Neural progenitor cell (in vitro differentiated cells): ENCODE measurements at regions not wholly inside any gene's neighbourhood (a gene's known extent, or its start where the extent isn't known, plus 50 kb on each side); places are given as distances from the start of the nearest gene placed in this dataset.

ENCODE experiments used
- DNase-seq: peaks from one replicate; pipeline ENCODE4 v3.0.0-alpha.2; 2016; ENCODE audit warnings: low spot score
- H2AFZ ChIP-seq: fragments of 200-600 bp; sonication (generic); replicated peaks from 2 replicates; pipeline ENCODE4 v1.6.1; 2016; ENCODE audit warnings: antibody characterized with exemption
- H3F3A ChIP-seq: fragments of 200-600 bp; sonication (generic); 2 replicates; pipeline ENCODE4 v1.6.1; 2016; ENCODE audit warnings: antibody characterized with exemption, low read depth
- H3K27ac ChIP-seq: fragments of 200-600 bp; sonication (generic); 2 replicates; pipeline ENCODE4 v1.5.1; 2016; ENCODE audit warnings: mild to moderate bottlenecking
- H3K27me3 ChIP-seq: fragments of 200-600 bp; sonication (generic); 2 replicates; pipeline ENCODE4 v1.6.1; 2016; ENCODE audit warnings: mild to moderate bottlenecking, moderate library complexity
- H3K36me3 ChIP-seq: fragments of 200-600 bp; sonication (generic); 2 replicates; pipeline ENCODE4 v1.5.1; 2016
- H3K4me1 ChIP-seq: fragments of 200-600 bp; sonication (generic); 2 replicates; pipeline ENCODE4 v1.6.1; 2016; ENCODE audit warnings: mixed run types
- H3K4me2 ChIP-seq: fragments of 200-600 bp; sonication (generic); 2 replicates; pipeline ENCODE4 v1.6.1; 2016
- H3K4me3 ChIP-seq: fragments of 200-600 bp; sonication (generic); 2 replicates; pipeline ENCODE4 v1.5.1; 2016
- H3K79me2 ChIP-seq: fragments of 200-600 bp; sonication (generic); 2 replicates; pipeline ENCODE4 v1.6.1; 2016; ENCODE audit warnings: low read depth
- H3K9ac ChIP-seq: fragments of 200-600 bp; sonication (generic); 2 replicates; pipeline ENCODE4 v1.6.1; 2016
- H3K9me3 ChIP-seq: fragments of 200-600 bp; sonication (generic); 2 replicates; pipeline ENCODE4 v1.5.1; 2016; ENCODE audit warnings: low read depth
- H4K20me1 ChIP-seq: fragments of 200-600 bp; sonication (generic); 2 replicates; pipeline ENCODE4 v1.6.1; 2016; ENCODE audit warnings: low read depth
- H3K27ac Mint-ChIP-seq: 3 replicates; pipeline ENCODE4 v1.8.0; 2021; ENCODE audit warnings: mixed read lengths
- H3K27me3 Mint-ChIP-seq: 2 replicates; pipeline ENCODE4 v1.8.0; 2022; ENCODE audit warnings: low read depth, mild to moderate bottlenecking, inconsistent platforms, moderate library complexity, mixed read lengths; ENCODE audit not compliant: insufficient read depth
- H3K36me3 Mint-ChIP-seq: 3 replicates; pipeline ENCODE4 v1.8.0; 2021; ENCODE audit warnings: mixed read lengths
- H3K4me1 Mint-ChIP-seq: 3 replicates; pipeline ENCODE4 v1.8.0; 2021; ENCODE audit warnings: mixed read lengths
- H3K4me3 Mint-ChIP-seq: 3 replicates; pipeline ENCODE4 v1.8.0; 2021; ENCODE audit warnings: mild to moderate bottlenecking, moderate library complexity, mixed read lengths
- H3K9me3 Mint-ChIP-seq: 3 replicates; pipeline ENCODE4 v1.8.0; 2020; ENCODE audit warnings: mixed read lengths
- CTCF ChIP-seq: fragments of 200-600 bp; sonication (generic); IDR thresholded peaks from 2 replicates; pipeline ENCODE4 v1.5.1; 2017; ENCODE audit warnings: antibody characterized with exemption, mild to moderate bottlenecking
- EZH2 ChIP-seq: fragments of 200-600 bp; sonication (generic); IDR thresholded peaks from 2 replicates; pipeline ENCODE4 v1.6.1; 2017; ENCODE audit warnings: antibody characterized with exemption, mild to moderate bottlenecking, moderate library complexity
- EZH2phosphoT487 ChIP-seq: fragments of 200-600 bp; sonication (generic); IDR thresholded peaks from 2 replicates; pipeline ENCODE4 v1.6.1; 2017; ENCODE audit warnings: antibody characterized with exemption

- TF ChIP-seq EZH2 (no peak), CTCF (no peak), EZH2phosphoT487 (no peak)
- Mint-ChIP-seq H3K4me3 (no peak overlapping the region), H3K27me3 (no peaks in the 10 kb centered on the region), H3K36me3 (no peaks in the 10 kb centered on the region), H3K4me1 (no peaks in the 10 kb centered on the region), H3K9me3 (peaks cover 7% of the 10 kb centered on the region), H3K27ac (no peak overlapping the region)
- Histone ChIP-seq H2AFZ (no peak overlapping the region), H3F3A (no peaks in the 10 kb centered on the region), H3K27ac (no peak overlapping the region), H3K79me2 (no peaks in the 10 kb centered on the region), H3K9me3 (no peaks in the 10 kb centered on the region), H3K4me3 (no peak overlapping the region), H3K4me2 (no peak overlapping the region), H3K36me3 (no peaks in the 10 kb centered on the region), H3K27me3 (peaks cover 17% of the 10 kb centered on the region), H3K9ac (no peak overlapping the region), H4K20me1 (no peaks in the 10 kb centered on the region), H3K4me1 (no peaks in the 10 kb centered on the region)
- DNase-seq, result no peak
Measured at GRCh38 chr2:238668426-238668825, 179.5 kb upstream of the TWIST2 start.

DNA sequence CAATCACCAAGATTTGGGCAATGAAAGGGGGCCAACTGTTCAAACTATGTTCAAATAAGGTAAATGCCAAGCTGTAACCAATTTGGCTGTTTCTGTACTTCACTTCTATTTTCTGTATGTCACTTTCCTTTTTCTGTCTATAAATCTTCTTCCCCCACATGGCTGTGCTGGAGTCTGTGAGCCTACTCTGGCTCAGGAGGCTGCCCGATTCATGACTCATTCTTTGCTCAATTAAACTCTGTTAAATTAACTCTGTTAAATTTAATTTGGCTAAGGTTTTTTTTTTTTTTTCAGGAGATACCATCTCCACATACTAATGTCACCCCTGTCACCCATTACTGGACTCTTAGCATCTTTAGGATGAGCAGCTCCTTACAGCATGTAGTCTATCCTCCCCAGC is 178.8 kb upstream of the TWIST2 start:
- Histone ChIP-seq H3K4me2 (no peak overlapping the region), H3K79me2 (no peaks in the 10 kb centered on the region), H2AFZ (no peak overlapping the region), H3K9me3 (no peaks in the 10 kb centered on the region), H3K36me3 (no peaks in the 10 kb centered on the region), H3K4me3 (no peak overlapping the region), H3K9ac (no peak overlapping the region), H3K27me3 (peaks cover 17% of the 10 kb centered on the region), H3F3A (no peaks in the 10 kb centered on the region), H4K20me1 (no peaks in the 10 kb centered on the region), H3K27ac (no peak overlapping the region), H3K4me1 (no peaks in the 10 kb centered on the region)
- Mint-ChIP-seq H3K4me3 (no peak overlapping the region), H3K9me3 (peaks cover 7% of the 10 kb centered on the region), H3K36me3 (no peaks in the 10 kb centered on the region), H3K4me1 (no peaks in the 10 kb centered on the region), H3K27me3 (peaks cover under 1% of the 10 kb centered on the region), H3K27ac (no peak overlapping the region)
- no peak for TF ChIP-seq EZH2phosphoT487
- DNase-seq, result no peak

DNA sequence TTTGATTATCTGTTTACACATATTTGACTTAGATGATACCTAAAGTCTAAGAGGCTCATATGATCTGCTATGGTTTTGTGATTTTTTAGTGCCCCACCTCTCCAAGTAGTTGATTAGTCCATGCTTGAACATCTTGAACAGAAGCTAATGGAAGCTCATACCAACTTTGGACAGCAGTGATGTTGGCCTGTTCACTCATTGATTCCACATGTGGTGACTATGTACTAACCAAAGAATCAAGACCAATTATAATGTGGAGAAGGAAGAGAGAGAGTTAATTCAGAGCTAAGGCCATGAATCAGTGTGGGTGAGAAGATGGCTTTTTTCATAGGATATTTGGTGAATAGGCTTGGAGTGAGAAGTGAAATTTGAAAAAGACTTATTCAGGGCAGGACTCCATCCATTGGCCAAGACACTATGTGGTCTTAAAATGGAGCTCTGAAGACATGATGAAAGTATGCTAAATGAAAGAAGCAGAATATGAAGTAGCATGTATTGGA is 178.3 kb upstream of the TWIST2 start:
- Histone ChIP-seq H3K9me3 (no peaks in the 10 kb centered on the region), H3K27ac (no peak overlapping the region), H3K4me3 (no peak overlapping the region), H3K36me3 (no peaks in the 10 kb centered on the region), H2AFZ (no peak overlapping the region), H3K4me2 (no peak overlapping the region), H3F3A (no peaks in the 10 kb centered on the region), H3K4me1 (no peaks in the 10 kb centered on the region), H3K27me3 (peaks cover 17% of the 10 kb centered on the region), H3K79me2 (no peaks in the 10 kb centered on the region), H4K20me1 (no peaks in the 10 kb centered on the region), H3K9ac (no peak overlapping the region)
- H3K4me1 Mint-ChIP-seq, result no peaks in the 10 kb centered on the region
- no peak overlapping the region for H3K4me3 Mint-ChIP-seq
- H3K9me3 Mint-ChIP-seq, result peaks cover 9% of the 10 kb centered on the region
- H3K36me3 Mint-ChIP-seq, result no peaks in the 10 kb centered on the region
- H3K27ac Mint-ChIP-seq, result no peak overlapping the region
- no peak for DNase-seq
- H3K27me3 Mint-ChIP-seq, result peaks cover 3% of the 10 kb centered on the region
- TF ChIP-seq EZH2phosphoT487 (no peak), EZH2 (no peak), CTCF (no peak)

GRCh38 chr2:238670111-238670585 is 177.7 kb upstream of the TWIST2 start:
- H3K9me3 ChIP-seq, result no peaks in the 10 kb centered on the region
- no peaks in the 10 kb centered on the region for H3K4me1 Mint-ChIP-seq
- no peaks in the 10 kb centered on the region for H3K36me3 Mint-ChIP-seq

More at GRCh38 chr2:238670111-238670585, 177.7 kb upstream of the TWIST2 start:
- Histone ChIP-seq H3K4me1 (no peaks in the 10 kb centered on the region), H3K27me3 (peaks cover 17% of the 10 kb centered on the region), H4K20me1 (no peaks in the 10 kb centered on the region), H2AFZ (no peak overlapping the region), H3K4me2 (no peak overlapping the region), H3K4me3 (no peak overlapping the region), H3K79me2 (no peaks in the 10 kb centered on the region), H3F3A (no peaks in the 10 kb centered on the region), H3K36me3 (no peaks in the 10 kb centered on the region), H3K27ac (no peak overlapping the region), H3K9ac (no peak overlapping the region)
- Mint-ChIP-seq H3K27me3 (peaks cover 3% of the 10 kb centered on the region), H3K4me3 (no peak overlapping the region), H3K27ac (no peak overlapping the region), H3K9me3 (peaks cover 8% of the 10 kb centered on the region)
- no peak for DNase-seq
- TF ChIP-seq EZH2 (no peak), EZH2phosphoT487 (no peak), CTCF (no peak)
